Body of pancreas (tissue), 4 donors: ENCODE measurements at regions not wholly inside any gene's neighbourhood (a gene's known extent, or its start where the extent isn't known, plus 50 kb on each side); places are given as distances from the start of the nearest gene placed in this dataset.

Experiments used
- ATAC-seq: fragments of 150-250 bp; one replicate; pipeline ENCODE4 v1.9.1; 2016
- DNase-seq, 4 donors: peaks; one replicate each; pipeline ENCODE4 v3.0.0-alpha.2; 2019
- H3K27ac ChIP-seq, 4 donors: fragments of 200-600 bp; sonication (generic); 1 replicate in 3 of 4; 2 replicates in 1 of 4; pipeline versions ENCODE4 v1.5.1 to v1.6.1; 2016 to 2019; ENCODE audit warnings: mild to moderate bottlenecking in 1 of 4, mixed read lengths in 1 of 4, moderate library complexity in 1 of 4
- H3K27me3 ChIP-seq, 2 donors: fragments of 200-600 bp; sonication (generic); one replicate each; pipeline ENCODE4 v1.6.0; 2016; ENCODE audit warnings: mild to moderate bottlenecking in 1 of 2
- H3K36me3 ChIP-seq, 2 donors: fragments of 200-600 bp; sonication (generic); replicated peaks in 1 of 2; 2 replicates each; pipeline ENCODE4 v1.5.1; 2016; ENCODE audit warnings: low read depth in 2 of 2; ENCODE audit not compliant: insufficient read depth in 1 of 2
- H3K4me1 ChIP-seq: fragments of 200-600 bp; sonication (generic); one replicate; pipeline ENCODE4 v1.6.0; 2016
- H3K4me3 ChIP-seq, 2 donors: fragments of 200-600 bp; sonication (generic); 1 replicate in 1 of 2; 2 replicates in 1 of 2; pipeline ENCODE4 v1.5.1; 2016 to 2019
- H3K9me3 ChIP-seq, 3 donors: fragments of 200-600 bp; sonication (generic); 1 replicate in 2 of 3; 2 replicates in 1 of 3; pipeline ENCODE4 v1.5.1; 2016
- CTCF ChIP-seq, 7 experiments: fragments of 450-650 bp in 4 of 7; fragments of 200-600 bp in 3 of 7; sonication (generic) in 3 of 7; IDR thresholded peaks; one replicate each; pipeline ENCODE4 v1.5.1; 2016 to 2019; ENCODE audit warnings: antibody characterized with exemption in 7 of 7
- POLR2A ChIP-seq, 3 donors: fragments of 450-650 bp; IDR thresholded peaks; one replicate each; pipeline ENCODE4 v1.6.1; 2016; ENCODE audit warnings: antibody characterized with exemption in 3 of 3, mild to moderate bottlenecking in 2 of 3
- WGBS, 2 donors: methylation state at CpG; one replicate each; pipeline ENCODE4 v1.1.5; 2017; 5-methylcytosine and 5-hydroxymethylcytosine counted together
- intact Hi-C: fragments of 100-400 bp; cut with DNase I; formaldehyde crosslinking; loops from one replicate; pipeline ENCODE4 v1.15.1; 2023

DNA sequence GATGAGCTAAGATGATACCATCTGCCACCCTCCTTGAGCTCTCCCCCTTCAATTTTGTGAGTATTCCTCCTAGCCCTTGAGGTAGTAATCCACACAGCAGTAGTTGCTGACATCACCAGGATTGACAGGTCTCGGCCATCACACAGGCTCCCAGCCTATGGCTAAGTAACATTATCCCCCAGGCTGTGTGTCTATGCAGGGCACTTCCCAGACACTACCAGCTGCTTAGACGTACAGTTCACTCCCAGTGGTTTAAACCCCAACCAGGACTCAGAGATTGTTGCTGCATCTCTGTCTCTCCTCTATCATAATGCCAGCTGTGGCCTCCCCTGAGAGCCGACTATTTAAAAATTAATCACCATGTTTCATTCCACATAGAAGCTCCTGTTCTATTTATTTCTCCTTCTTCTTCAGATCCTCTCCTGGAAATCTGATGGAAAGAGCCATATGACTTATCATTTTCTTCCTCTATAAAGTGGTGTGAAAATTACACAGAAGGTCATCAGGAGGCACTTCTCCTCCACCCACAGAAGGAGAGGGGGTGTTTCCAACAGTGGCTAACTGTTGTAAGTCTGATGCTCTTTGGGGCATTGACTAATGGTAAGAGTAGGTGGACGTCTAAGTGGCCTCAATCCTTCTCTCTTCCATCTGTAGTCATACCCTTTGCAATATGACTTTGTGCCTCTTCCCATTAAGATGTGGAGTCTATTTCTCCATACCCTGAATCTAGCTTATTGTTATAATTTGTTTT is 396.3 kb downstream of the SETD4 start:
- 76 to 80% methylated on average over 4 of the region's 4 CpGs for WGBS, 2 donors
- Histone ChIP-seq H3K27me3 (no peaks in the 10 kb centered on the region), H3K36me3 (no peaks in the 10 kb centered on the region), H3K27ac (no peak overlapping the region), H3K9me3 (no peaks in the 10 kb centered on the region), H3K4me3 (no peak overlapping the region), H3K4me1 (no peaks in the 10 kb centered on the region)
- no peak for DNase-seq
- intact Hi-C loops: loop anchor here (10.0 kb wide), 1 partner anchor 171 kb away; no protein-coding TSS in a partner anchor
- no peak for ATAC-seq
- TF ChIP-seq POLR2A (IDR thresholded peaks at IDR 0.05): no peak
- TF ChIP-seq CTCF (IDR thresholded peaks at IDR 0.05): no peak

DNA sequence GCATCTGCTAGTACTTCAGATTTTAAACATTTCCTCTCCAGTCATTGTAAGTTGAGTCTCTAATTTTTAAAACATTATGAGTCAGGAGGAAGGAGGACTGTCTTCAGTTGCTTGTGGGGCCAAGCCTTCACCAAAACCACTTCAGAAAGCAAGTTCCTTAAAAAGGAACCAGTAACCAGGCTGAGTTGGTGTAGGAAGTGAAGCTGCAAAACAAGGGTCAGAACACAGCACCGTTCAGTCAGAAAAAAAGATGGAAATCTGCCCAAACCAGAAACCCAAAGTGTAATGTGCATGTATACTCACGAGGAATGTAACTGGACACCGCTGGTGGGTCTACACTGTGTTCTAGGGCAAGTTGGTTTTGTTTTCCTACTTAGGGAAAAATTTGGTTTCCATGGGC is 402.1 kb downstream of the SETD4 start:
- H3K27me3 ChIP-seq: no peaks in the 10 kb centered on the region
- H3K4me1 ChIP-seq: no peaks in the 10 kb centered on the region
- H3K27ac ChIP-seq: no peak overlapping the region
- no peaks in the 10 kb centered on the region for H3K36me3 ChIP-seq
- no peak overlapping the region for H3K4me3 ChIP-seq
- DNase-seq: peak in 1 of 4 donors; percentile 23
- intact Hi-C loops: no loop called here
- ATAC-seq: no peak
- TF ChIP-seq CTCF (IDR thresholded peaks at IDR 0.05) (no peak), POLR2A (IDR thresholded peaks at IDR 0.05) (no peak)
- no peaks in the 10 kb centered on the region for H3K9me3 ChIP-seq
- 69 to 74% methylated on average over 3 of the region's 3 CpGs for WGBS, 2 donors

DNA sequence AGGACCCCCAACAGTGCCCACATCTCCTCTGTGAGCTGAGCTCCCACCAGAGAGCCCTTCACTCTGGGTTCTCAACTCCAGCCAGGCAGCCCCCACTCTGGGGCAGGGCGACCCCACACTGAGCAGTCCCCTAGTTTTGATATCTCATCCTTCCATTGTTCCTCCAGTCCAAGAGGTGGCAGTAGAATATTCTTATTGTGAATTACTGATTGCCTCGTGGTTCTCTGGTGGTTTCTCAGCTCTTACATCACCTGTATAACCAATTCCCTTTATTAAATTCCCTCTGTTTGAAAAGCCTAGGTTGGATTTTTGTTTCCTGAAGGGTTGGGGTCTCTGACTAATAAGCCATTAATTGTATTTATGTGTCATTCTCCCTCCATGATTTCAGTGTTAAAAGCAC is 407.5 kb downstream of the SETD4 start:
- intact Hi-C loops: no loop called here

GRCh38 chr21:35652196-35652595 is 408.1 kb downstream of the SETD4 start:
- ATAC-seq (no peak), DNase-seq (no peak)
- intact Hi-C loops: no loop called here
- WGBS, 2 donors: 86 to 88% methylated on average over 2 of the region's 2 CpGs
- Histone ChIP-seq H3K4me3 (no peak overlapping the region), H3K4me1 (peaks cover 14% of the 10 kb centered on the region), H3K9me3 (no peaks in the 10 kb centered on the region), H3K27ac (no peak overlapping the region), H3K36me3 (no peaks in the 10 kb centered on the region), H3K27me3 (no peaks in the 10 kb centered on the region)
- no peak for TF ChIP-seq CTCF (IDR thresholded peaks at IDR 0.05)
- TF ChIP-seq POLR2A (IDR thresholded peaks at IDR 0.05): no peak

More for the DNA sequence above, 407.5 kb downstream of the SETD4 start:
- Histone ChIP-seq H3K27me3 (no peaks in the 10 kb centered on the region), H3K4me3 (no peak overlapping the region), H3K4me1 (peaks cover 13% of the 10 kb centered on the region), H3K36me3 (no peaks in the 10 kb centered on the region), H3K27ac (no peak overlapping the region), H3K9me3 (no peaks in the 10 kb centered on the region)
- DNase-seq (no peak), ATAC-seq (no peak)
- no peak for TF ChIP-seq CTCF (IDR thresholded peaks at IDR 0.05)
- no peak for TF ChIP-seq POLR2A (IDR thresholded peaks at IDR 0.05)
- WGBS, 2 donors: 54 to 65% methylated on average over 2 of the region's 2 CpGs

DNA sequence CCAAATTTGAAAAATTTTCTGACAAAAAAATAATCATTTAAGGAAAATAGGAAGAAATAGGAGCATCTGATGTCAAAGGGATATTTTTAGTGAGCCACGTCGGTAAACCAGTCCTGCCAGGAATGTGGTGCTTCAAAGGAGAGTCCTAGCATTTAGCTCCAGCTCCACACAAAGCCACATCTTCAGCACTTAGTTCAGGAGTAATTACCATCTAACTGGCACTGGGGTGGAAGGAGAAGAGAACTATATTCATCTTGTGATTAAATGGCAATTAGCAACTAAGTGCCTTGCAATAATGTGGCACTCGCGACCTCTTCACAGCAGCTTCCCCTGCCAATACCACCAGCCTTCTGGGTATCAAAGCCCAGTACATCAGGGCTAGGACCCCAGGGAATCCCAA is 409.1 kb downstream of the SETD4 start:
- Histone ChIP-seq H3K27ac (no peak overlapping the region), H3K27me3 (no peaks in the 10 kb centered on the region), H3K9me3 (no peaks in the 10 kb centered on the region), H3K4me1 (peaks cover 14% of the 10 kb centered on the region), H3K36me3 (no peaks in the 10 kb centered on the region), H3K4me3 (no peak overlapping the region)
- DNase-seq: no peak
- no peak for ATAC-seq
- WGBS, 2 donors: 46 to 54% methylated on average over 4 of the region's 4 CpGs
- intact Hi-C loops: no loop called here
- TF ChIP-seq CTCF (IDR thresholded peaks at IDR 0.05): no peak
- no peak for TF ChIP-seq POLR2A (IDR thresholded peaks at IDR 0.05)
